Body of pancreas (tissue), 4 donors: ENCODE measurements at regions not wholly inside any gene's neighbourhood (a gene's known extent, or its start where the extent isn't known, plus 50 kb on each side); places are given as distances from the start of the nearest gene placed in this dataset.

Source experiments
- POLR2A ChIP-seq, 3 donors: fragments of 450-650 bp; IDR thresholded peaks; one replicate each; pipeline ENCODE4 v1.6.1; 2016; ENCODE audit warnings: antibody characterized with exemption in 3 of 3, mild to moderate bottlenecking in 2 of 3
- TF ChIP-seq, protein P1 (sequence below), 7 experiments: fragments of 450-650 bp in 4 of 7; fragments of 200-600 bp in 3 of 7; sonication (generic) in 3 of 7; IDR thresholded peaks; one replicate each; pipeline ENCODE4 v1.5.1; 2016 to 2019; ENCODE audit warnings: antibody characterized with exemption in 7 of 7

DNA sequence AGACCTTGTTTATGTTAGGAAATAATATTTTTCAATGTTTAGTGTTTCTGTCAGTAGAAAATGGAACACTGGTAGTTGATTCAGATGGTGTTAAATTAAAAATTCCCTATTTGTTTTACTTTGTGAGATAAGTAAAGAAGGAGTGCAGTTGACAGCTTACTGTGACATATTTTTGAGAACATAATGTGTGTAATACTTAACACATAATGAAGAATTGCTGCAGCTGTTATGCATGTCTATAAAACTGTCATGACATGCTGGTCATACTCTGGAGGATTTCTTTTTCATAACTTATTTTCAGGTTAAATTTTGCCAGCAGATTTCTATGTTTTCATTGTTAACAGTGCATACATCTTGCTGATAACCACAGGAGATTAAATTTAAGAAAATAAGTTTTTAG is 296.1 kb downstream of the CTH start:
- TF ChIP-seq, protein P1, sequence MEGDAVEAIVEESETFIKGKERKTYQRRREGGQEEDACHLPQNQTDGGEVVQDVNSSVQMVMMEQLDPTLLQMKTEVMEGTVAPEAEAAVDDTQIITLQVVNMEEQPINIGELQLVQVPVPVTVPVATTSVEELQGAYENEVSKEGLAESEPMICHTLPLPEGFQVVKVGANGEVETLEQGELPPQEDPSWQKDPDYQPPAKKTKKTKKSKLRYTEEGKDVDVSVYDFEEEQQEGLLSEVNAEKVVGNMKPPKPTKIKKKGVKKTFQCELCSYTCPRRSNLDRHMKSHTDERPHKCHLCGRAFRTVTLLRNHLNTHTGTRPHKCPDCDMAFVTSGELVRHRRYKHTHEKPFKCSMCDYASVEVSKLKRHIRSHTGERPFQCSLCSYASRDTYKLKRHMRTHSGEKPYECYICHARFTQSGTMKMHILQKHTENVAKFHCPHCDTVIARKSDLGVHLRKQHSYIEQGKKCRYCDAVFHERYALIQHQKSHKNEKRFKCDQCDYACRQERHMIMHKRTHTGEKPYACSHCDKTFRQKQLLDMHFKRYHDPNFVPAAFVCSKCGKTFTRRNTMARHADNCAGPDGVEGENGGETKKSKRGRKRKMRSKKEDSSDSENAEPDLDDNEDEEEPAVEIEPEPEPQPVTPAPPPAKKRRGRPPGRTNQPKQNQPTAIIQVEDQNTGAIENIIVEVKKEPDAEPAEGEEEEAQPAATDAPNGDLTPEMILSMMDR (IDR thresholded peaks at IDR 0.05) = no peak
- no peak for TF ChIP-seq POLR2A (IDR thresholded peaks at IDR 0.05)
